BJ (cell line): ENCODE measurements at regions not wholly inside any gene's neighbourhood (a gene's known extent, or its start where the extent isn't known, plus 50 kb on each side); places are given as distances from the start of the nearest gene placed in this dataset.

ENCODE experiments used
- CTCF ChIA-PET: fragments of 350-600 bp; formaldehyde crosslinking; extraction: SDS; loops from one replicate; lab custom pipeline; 2021; ENCODE audit warnings: antibody characterized with exemption, inconsistent platforms; lab: Yijun Ruan, JAX
- POLR2A ChIA-PET: fragments of 300-600 bp; sonication (Branson Sonifier 250); formaldehyde crosslinking; extraction: SDS; loops from one replicate; lab custom pipeline; 2021; ENCODE audit warnings: antibody characterized with exemption; lab: Charles Lee
- DNase-seq: peaks from one replicate; pipeline ENCODE4 v3.0.0-alpha.2; 2011; ENCODE audit warnings: low read depth
- H3K27me3 ChIP-seq: 2 replicates; pipeline ENCODE4 v1.6.0; 2011; ENCODE audit warnings: low read length; ENCODE audit not compliant: control insufficient read depth, insufficient read depth
- H3K36me3 ChIP-seq: 2 replicates; pipeline ENCODE4 v1.5.1; 2011; ENCODE audit warnings: low read length; ENCODE audit not compliant: control insufficient read depth, insufficient read depth
- H3K4me3 ChIP-seq: 2 replicates; pipeline ENCODE4 v1.5.1; 2011; ENCODE audit warnings: low read depth, mild to moderate bottlenecking, control low read depth, low read length
- TF ChIP-seq, protein P1 (sequence below): IDR thresholded peaks from 2 replicates; pipeline ENCODE4 v1.5.1; 2011; ENCODE audit warnings: low read depth, mild to moderate bottlenecking, control low read depth, inconsistent platforms, low read length, moderate library complexity; ENCODE audit not compliant: insufficient read depth

DNA sequence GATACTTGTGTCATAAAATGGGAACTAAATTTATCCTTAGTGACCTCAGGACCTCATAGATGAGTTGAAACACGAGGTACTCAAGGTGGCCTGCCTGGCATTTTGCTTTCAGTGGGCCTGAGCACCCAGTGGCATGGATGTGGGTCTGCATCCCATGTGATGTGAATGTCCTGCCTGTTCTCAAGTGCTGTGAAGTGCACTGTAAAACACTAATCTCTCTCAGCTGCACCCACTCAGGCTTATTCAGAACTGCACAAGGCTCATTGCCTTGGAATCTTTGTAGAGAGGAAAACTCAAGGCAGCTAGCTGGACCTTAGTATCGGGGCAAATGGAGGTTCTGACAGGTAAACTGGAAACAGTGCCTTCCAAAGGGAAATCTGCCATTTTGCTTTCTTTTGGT, 767.0 kb downstream of the TUSC7 start:
- no peak for DNase-seq
- TF ChIP-seq, protein P1, sequence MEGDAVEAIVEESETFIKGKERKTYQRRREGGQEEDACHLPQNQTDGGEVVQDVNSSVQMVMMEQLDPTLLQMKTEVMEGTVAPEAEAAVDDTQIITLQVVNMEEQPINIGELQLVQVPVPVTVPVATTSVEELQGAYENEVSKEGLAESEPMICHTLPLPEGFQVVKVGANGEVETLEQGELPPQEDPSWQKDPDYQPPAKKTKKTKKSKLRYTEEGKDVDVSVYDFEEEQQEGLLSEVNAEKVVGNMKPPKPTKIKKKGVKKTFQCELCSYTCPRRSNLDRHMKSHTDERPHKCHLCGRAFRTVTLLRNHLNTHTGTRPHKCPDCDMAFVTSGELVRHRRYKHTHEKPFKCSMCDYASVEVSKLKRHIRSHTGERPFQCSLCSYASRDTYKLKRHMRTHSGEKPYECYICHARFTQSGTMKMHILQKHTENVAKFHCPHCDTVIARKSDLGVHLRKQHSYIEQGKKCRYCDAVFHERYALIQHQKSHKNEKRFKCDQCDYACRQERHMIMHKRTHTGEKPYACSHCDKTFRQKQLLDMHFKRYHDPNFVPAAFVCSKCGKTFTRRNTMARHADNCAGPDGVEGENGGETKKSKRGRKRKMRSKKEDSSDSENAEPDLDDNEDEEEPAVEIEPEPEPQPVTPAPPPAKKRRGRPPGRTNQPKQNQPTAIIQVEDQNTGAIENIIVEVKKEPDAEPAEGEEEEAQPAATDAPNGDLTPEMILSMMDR: no peak
- POLR2A ChIA-PET: no interaction called here
- Histone ChIP-seq H3K27me3 (no peaks in the 10 kb centered on the region), H3K36me3 (no peaks in the 10 kb centered on the region), H3K4me3 (no peak overlapping the region)
- CTCF ChIA-PET: no interaction called here

DNA sequence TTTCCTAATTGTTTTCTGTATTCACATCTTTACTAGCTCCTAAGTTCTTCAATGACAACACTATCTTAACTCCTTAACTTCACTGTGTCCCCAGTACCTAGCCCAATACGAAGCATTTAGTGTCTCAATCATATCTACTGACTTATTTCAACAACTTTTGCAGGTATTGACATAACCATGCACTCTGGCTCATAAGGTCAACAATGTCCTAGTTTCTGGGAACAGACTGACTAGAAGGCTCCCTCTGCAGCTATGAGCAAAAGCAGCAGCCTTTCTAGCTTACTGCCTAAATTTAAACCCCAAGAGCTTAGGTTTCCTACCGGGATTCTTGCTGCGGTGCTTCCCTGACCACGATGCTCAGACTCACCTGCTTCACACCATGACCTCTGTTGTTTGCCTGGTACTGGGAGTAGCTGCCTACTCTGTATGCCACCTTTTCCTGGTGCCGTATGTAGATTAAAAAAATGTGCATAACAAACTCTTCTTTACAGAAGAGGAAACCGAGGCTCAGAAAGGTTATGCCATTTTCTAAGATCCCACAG, 767.7 kb downstream of the TUSC7 start:
- no peaks in the 10 kb centered on the region for H3K27me3 ChIP-seq
- TF ChIP-seq, protein P1: no peak
- H3K36me3 ChIP-seq: no peaks in the 10 kb centered on the region
- ChIA-PET CTCF (no interaction called here), POLR2A (no interaction called here)
- H3K4me3 ChIP-seq: no peak overlapping the region
- DNase-seq: no peak

DNA sequence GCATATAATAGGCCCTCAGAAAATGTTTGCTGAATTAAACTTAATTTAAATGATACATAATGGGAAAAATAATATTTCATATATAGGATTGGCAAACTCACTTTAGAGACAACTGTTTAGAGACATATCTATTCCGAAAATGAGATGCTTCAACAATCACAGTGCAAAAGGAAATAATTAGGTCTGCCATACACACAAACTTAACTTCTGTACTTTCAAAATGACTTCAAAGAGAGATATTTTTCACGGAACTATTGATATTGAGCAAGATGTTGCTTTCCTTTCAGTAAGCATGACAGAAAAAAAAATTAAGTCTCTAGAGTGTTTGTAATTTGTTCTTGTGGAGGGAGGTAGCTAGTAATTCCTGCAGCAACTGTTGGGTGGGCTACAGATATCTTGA, 769.5 kb downstream of the TUSC7 start:
- TF ChIP-seq, protein P1: no peak
- H3K4me3 ChIP-seq: no peak overlapping the region
- ChIA-PET POLR2A (interaction anchor here (0.6 kb wide), 1 partner anchor 435 kb away, joined by 6 read pairs; no protein-coding TSS in a partner anchor), CTCF (no interaction called here)
- no peaks in the 10 kb centered on the region for H3K27me3 ChIP-seq
- H3K36me3 ChIP-seq: no peaks in the 10 kb centered on the region
- no peak for DNase-seq

DNA sequence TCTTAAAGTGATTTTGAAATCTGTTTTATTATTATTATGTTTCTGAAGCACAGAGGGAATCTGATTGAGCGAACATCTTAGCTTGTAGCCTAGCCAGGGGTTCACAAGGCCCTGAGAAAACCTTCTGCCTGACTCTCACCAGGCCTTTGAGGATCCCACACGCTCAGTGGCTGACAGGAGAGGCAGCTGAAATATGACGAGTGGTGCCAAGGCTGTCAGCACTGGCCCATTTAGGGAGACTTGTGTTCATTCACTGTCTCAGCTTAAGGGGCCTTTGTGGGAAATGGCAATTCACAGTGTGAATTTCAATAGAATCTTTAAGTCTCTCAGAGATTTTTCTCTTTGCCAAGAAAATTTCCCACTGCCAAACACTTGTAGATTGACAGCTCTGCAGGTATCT, 770.9 kb downstream of the TUSC7 start:
- POLR2A ChIA-PET: no interaction called here
- no peak for DNase-seq
- CTCF ChIA-PET: no interaction called here

DNA sequence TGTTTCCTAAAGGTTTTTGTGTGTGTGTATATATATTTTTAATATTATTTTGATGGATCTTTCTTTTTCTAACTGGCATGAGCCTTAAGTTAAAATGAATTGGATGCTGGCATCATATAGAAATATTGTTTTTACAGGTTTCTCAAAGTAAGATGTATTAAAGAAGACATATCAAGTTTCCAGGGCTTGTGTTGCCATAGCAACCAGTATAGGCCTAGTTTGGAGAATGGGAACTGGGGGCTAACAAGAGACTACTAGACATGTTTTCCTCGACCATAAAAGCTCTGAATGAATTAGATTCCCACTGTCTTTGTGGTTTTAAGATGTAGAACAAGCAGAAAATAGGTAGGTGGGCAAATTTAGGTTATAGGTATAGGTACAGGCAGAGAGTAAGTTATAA, 771.4 kb downstream of the TUSC7 start:
- ChIA-PET CTCF (no interaction called here), POLR2A (no interaction called here)
- Histone ChIP-seq H3K36me3 (no peaks in the 10 kb centered on the region), H3K4me3 (no peak overlapping the region), H3K27me3 (no peaks in the 10 kb centered on the region)
- DNase-seq: no peak
- TF ChIP-seq, protein P1: no peak

More for the DNA sequence above, 770.9 kb downstream of the TUSC7 start:
- TF ChIP-seq, protein P1: no peak
- Histone ChIP-seq H3K36me3 (no peaks in the 10 kb centered on the region), H3K4me3 (no peak overlapping the region), H3K27me3 (no peaks in the 10 kb centered on the region)
